ENCODE measurements at regions not wholly inside any gene's neighbourhood (a gene's known extent, or its start where the extent isn't known, plus 50 kb on each side); places are given as distances from the start of the nearest gene placed in this dataset.

DNA sequence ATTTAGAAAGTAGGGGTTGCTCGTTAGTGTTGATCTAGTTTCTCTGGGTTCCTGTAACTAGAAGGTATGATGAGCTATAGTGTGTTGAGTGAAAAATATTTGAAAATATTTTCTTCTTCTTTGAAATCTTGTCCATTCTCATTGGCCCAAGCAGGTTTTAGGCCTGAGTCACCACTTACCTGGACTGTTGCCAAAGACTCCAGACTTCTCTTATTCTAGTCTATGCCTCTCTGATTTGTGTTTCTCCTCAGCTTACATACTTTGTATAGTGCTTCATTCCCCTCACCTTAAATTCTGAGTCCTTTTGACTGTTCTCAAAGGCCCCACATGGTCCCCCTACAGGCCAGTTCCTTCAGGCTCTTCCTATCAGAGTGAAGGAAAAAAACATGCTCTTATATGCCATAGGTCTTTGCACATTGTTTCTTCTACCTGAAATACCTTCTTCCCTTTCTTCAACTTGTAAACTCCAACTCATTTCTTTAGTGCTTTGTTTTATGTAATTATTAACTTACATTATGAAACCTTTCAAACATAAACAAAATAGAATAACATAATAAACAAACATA, 258.2 kb downstream of the PPP1R2C start:
- DNase-seq (ENCODE audit: low read depth in 2 of 2) = no peak

DNA sequence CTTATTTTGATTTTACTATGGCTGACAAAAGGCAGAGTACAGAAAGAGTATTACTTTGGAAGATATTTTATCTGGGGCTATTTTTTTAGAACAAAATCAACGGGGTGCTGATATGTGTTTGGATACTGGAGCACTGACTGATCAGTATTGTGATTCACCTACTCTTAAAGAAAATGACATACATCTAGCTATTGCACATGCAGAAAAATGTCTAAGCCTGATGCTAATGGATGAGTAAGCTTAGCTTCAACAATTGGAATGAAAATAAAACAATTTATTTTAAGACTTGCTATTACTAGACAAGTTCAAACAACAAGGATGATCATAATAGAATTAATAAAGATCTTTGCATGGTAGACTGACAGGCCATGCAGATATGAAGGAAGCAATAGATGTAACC, 262.0 kb downstream of the PPP1R2C start:
- no peak for DNase-seq (ENCODE audit: low read depth in 2 of 2)

DNA sequence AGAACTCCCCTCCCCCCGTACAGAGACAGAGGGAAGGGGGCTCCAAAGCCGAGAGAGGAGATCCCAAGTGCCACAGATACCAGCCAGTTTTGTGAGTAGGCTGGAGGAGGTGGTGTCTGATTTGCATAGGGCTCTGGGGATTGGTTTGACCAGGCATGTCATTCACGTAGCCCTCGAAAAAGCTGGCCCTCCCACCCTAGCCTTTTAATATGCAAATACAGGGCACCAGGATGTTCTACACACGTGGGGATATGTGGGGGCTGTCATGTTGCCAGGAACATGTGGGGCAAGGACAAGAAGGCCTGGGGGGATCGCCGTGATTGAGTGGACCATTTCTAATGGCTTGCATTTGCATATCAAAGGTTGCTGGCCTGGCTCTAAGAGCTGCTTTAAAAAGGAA, 272.9 kb downstream of the PPP1R2C start:
- no peak for DNase-seq (ENCODE audit: low read depth in 2 of 2)

DNA sequence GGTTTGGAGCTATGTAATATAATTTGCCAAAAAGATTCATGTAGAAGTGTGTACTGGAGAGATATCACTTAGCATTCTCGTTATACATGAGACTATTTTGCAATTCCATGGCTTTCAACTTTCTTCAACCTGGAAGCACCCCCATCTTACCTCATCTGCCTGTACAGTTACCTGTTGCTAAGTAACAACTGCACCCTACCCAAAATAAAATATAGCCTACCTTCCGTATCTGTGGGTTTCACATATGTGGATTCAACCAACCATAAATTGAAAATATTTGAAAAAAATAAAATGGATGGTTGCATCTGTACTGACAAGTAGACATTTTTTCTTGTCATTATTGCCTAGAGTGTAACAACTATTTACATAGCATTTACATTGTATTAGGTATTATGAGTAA, 278.3 kb downstream of the PPP1R2C start:
- no peak for DNase-seq (ENCODE audit: low read depth in 2 of 2)

DNA sequence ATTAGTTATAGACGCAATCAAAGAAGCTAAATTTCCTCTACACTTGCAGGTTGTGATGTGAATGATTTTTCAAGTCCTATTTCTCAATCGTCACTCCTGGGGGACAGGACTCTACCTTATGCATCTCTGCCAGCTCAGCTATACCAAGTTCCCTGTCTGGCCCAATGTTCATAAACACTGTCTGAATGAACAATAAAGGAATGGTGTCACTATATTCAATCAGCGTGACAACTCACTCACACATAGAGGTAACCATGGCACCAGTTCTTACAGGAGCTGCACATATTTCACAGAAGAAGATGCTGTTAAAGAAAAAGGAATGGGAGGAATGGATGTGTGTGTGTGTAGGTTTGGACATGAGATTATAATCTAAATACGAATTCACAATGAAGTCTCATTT, 280.6 kb downstream of the PPP1R2C start:
- DNase-seq (ENCODE audit: low read depth in 2 of 2) = no peak

DNA sequence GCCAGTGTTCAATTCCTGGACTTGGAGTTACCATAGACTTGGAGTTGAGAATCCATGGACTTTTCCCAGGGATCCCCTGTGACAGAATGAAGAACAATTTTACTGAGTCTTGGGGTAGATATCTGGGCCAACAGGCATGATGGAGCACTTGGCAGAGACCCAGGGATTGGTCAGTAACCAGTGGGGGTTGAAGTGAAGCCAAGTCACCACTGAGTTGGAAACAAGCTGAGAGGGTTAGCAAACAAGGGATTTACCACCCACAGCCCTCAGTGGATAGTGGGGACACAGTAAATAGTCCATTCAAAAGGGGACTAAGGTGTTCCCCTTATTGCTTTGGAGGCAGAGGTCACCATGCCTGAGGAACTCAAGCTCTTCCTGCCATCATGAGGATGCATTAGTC, 281.7 kb downstream of the PPP1R2C start:
- no peak for DNase-seq (ENCODE audit: low read depth in 2 of 2)

DNA sequence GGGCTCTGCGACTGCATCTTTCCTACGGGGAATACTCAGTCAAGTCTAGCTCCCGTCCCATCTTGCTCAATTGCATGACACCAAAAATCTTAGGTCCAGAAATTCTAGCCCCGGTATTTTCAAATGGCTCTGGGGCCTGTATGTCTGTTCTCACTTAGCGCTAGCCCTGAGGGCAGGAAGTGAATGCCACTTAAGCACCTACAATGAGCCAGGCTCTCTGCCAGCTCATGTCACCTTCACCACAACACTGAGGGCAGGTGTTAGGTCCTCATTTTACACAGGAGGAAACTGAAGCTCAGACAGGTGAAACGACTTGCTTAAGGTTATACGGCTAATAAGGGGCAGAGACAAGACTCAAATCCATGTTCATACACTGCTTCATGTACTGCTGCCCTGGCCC, 282.8 kb downstream of the PPP1R2C start:
- no peak for DNase-seq (ENCODE audit: low read depth in 2 of 2)

DNA sequence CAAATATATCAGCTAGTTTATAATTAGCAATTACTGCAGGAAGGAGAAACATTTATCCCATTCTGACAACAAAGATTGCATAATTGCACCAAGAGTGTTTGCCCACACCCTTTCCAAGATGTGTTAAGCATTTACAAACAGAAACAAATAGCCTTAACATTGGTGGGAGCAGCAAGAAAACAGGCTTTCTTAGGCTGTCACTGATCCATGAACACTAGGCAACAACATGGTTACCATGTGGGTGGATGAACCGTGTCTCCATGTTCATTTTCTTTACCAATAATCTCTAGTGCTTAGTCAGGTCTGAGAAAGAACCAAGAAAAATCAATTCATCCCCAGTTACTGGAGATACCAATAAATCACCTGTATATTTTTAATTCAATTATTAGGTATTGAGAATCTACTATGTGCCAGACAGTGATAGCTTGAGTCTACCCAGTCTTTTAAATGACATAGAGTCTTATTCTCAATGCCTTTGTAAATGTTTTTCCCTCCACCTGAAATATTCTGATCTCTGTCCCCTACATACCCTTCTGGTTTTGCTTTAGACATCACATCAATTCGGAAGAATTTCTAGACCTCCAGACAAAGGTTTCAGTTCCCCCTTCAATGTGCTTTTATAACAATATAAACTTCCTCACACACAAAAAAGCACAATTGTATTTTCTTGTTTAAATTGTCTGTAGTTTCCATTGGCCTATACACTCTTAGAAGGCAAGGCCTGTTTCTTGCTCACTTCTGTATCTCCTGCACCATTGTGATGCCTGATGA, 286.6 kb downstream of the PPP1R2C start:
- DNase-seq (ENCODE audit: low read depth in 2 of 2) = no peak

DNA sequence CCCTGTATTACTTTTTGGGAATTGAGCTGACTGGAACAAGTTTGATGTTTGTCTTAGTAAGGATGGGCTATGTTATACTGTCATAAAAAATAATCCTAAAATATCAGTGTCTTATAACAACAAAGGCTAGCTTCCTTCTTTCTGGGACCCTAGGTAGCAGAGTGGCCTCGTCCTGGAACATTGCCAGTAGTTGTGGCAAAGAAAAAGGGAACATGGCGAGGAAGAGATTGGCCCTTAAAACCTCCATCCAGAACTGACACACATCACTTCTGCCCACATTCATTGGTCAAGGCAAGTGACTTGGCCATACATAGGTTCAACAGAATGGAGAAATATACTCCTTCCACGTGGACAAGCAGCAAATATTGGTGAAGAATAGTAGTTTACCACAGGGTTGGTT, 287.9 kb downstream of the PPP1R2C start:
- no peak for DNase-seq (ENCODE audit: low read depth in 2 of 2)

DNA sequence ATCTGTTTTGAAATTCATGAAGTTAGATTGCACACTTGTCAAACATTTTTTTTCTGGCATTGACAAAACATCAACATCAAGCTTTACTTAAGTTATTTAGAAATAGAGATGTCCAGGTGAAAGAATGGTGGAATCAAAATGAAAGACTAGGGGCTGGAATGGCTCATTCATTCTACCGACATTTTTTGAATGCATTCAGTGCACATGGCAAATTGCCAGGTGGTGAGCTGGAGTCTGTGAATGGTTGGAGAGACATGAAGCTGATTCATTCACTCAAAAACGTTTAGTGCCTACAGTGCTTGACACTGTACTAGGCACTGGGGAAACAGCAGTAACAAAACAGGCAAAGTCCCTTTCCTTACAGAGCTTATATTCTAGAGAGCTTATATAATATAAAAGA, 292.4 kb downstream of the PPP1R2C start:
- DNase-seq (ENCODE audit: low read depth in 2 of 2) = no peak

DNA sequence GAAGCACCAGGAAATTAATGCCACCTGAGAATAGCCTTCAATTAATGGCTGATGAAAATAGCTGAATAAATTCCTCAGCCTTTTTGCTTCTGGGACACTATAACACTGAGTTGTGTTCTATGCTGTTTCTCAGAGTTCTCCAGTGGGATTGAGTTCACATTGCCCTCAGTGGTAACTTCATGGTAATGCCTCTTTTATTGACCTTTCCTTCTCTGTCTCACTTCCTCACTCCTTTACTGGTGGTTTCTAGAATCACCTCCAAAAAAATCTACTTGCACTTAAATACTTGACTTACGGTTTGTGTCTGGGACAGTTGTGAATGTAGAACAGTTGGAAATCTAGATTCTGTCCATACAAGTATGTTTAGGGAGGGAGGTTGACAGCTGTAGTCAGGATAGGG, 293.7 kb downstream of the PPP1R2C start:
- no peak for DNase-seq (ENCODE audit: low read depth in 2 of 2)

DNA sequence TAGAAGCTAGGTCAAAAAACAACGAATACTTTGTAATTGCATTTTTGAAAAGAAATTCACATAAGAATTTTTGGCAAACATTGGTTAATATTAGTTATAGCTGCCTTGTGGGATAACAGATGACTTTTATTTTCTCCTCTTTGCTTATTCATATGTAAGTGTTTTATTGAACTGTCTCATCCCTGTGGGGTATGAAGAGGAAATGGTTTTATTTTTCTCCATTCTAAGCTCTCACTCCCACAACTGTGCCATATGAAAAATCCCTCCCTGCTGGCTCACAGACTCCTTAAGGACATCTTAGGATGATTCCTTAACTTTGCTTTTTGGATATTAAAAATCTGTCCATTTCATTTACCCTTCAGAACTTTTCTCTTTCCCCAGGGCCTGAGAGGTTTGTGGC, 300.6 kb downstream of the PPP1R2C start:
- DNase-seq (ENCODE audit: low read depth in 2 of 2) = no peak

DNA sequence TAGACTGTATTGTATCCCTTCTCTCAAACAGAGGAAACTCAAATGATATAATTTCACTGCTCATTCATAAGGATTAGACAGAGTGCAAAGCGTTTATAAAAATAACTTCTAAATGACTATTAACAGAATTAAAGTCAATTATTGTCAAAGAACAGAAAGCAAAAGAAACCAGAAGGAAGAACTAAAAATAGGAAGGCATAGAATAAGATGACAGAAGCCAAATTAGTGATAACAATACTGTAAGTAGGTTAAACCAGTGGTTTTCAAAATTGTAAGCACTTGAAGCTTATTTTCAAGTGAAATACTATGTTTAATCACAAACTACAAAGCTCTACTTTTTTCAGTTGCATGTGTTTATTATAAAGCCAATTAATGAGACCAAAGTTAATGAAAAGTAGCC, 305.2 kb downstream of the PPP1R2C start:
- no peak for DNase-seq (ENCODE audit: low read depth in 2 of 2)

DNA sequence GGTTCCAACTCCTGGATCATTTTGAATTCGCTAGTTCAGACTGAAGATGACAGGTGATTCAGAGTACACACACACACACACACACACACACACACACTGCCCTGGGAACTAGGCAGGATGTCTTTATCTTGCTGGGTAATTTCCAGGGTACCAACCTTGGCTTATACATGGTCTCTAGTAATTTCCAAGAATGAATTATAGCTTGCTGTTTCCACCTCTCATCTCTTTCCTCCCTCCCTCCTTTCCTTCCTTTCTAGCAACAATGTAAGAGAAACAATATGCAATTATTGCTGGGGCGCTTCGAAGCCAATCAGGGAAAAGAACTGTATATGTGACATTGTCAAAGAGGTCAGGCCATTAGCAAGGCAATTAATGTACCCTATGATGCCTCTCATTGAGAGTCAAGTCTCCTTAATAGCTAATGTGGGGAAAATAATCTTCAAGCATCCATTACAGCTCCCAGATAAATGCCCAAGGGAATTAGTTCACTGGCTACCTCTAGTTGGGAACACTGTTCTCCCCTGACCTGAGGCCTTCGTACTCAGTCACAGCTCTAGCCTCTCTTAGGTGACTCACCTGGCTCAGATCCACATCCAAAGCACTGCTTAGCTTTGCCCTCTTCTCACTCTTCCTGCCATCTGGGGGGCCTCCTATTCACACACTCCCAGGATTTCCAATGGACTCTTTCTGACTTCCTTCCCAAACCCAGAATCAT, 311.5 kb downstream of the PPP1R2C start:
- DNase-seq (ENCODE audit: low read depth in 2 of 2) = no peak

DNA sequence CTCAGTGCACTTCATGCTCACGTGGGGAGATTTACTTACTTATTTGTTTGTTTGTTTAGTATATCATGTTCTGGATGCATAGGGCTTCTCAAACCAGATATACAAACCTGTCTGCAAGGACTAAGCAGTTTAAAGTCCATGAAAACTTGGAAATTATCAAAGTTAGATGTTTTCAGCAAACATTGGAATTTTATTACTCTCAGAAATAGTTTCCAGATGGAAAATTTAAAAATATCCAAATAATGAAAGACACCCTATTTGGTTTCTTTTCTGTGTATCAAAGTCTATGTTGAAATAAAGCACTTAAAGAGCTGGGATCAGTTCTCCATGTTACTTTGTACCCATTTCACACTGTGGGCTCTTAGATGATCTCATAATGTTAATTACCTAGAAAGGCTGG, 312.1 kb downstream of the PPP1R2C start:
- no peak for DNase-seq (ENCODE audit: low read depth in 2 of 2)

DNA sequence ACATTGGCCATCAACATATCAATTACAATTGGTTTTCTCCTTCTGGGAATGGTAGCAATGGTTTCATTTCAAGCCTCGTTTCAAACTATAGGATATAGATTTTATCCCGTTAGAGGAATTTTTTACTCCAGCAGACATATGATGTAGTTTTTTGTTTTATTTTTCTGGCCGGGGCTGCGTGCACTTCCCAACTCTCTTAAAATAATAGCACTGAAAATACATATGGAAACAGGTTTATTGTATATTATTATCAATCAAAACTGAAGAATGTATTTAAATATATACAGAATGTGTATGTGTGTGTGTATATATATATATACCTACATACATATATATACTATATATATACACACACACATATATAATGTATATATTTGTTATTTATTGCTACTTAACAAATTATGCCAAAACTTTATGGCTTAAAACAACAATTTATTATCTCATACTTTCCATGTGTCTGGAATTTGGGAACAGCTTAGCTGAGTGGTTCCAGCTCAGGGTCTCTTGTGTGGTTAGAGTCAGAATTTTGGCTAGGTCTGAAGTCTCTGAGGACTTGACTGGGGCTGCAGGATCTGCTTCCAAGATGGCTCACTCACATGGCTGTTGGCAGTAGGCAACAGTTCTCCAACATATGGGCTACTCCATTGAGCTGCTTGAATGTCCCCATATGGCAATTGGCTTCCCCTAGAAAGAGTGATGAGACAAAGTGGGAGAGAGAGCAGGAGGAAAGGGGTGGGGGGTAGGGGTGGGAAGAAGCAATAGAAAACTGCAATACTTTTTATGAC, 314.1 kb downstream of the PPP1R2C start:
- DNase-seq (ENCODE audit: low read depth in 2 of 2) = no peak

DNA sequence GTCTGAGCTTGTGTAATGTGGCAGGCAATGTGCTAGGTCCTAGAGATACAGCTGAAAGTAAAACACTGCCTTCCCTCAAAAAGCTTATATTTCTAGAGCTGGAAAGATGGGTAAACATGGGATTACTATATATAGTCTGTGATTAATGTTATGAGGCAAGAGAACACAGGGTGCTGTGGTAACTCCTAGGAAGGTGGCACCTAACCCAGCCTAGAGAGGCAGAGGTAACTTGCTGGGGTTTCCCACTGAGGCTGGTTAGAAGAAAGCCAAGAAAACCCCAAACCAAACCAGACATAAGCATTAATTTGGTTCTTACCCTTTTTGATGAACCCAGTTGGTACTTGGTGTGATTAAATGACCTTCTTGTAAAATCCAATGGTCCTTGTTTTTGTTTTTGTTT, 315.0 kb downstream of the PPP1R2C start:
- DNase-seq (ENCODE audit: low read depth in 2 of 2) = no peak

DNA sequence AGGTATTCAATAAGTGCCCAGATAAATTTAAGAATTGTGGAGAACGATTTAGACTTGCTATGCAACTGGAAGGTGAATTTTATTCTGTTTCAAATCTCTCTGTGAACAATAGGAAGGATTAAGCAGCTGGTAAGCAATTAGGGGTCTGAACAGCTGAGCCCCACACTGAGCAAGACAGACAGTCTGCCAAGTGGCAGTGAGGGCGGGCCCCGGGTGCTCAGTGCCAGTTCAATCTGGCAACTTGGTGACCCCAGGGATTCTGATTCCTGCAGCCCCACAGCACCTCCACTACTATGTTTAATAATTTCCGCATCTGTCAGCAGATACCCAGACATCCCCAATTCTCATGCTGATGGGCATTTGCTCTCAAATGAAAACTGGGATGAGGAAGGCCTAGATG, 317.3 kb downstream of the PPP1R2C start:
- DNase-seq (ENCODE audit: low read depth in 2 of 2) = no peak

DNA sequence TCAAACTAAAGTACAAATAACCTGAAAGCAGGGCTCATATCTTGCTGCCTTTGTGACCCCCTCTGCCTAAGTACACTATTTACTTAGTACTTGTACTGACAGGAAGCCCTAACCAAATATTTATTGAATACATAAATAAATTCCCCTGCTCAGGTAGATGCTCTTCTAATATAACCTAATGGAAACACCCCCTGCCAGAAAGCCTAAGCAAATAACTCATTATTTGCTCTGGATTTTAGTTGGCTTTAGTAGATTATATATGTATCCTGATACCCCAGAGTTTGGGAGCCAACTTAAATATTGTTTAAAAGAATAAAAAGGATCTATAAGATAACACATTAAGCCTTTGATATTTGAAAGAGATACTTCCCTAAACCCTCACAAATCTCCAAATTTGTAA, 318.2 kb downstream of the PPP1R2C start:
- DNase-seq (ENCODE audit: low read depth in 2 of 2) = no peak

DNA sequence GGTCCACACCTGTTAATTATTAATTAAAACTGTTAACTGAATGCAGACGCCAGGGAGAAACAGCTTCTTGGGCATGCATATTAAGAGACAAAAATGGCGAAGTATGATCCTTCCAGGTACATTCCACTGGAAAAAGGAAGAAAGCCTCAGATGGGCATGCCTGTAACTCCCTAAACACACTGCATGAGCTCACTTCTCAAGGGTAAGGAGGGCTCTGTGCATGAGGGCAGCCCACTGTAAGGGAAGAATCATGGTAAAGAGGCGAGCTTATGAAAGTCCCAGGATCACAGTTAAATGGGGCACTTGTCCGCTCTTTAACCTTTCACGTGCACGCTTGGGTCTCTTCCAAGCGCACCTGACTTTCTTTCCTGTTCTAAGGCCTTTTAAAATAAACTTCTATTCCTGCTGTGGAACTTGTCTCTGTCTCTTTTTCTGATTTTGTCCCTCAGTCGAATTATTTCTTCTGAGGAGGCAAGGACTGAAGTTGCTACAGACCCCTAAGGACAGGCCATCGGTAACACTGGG, 321.7 kb downstream of the PPP1R2C start:
- no peak for DNase-seq (ENCODE audit: low read depth in 2 of 2)

DNA sequence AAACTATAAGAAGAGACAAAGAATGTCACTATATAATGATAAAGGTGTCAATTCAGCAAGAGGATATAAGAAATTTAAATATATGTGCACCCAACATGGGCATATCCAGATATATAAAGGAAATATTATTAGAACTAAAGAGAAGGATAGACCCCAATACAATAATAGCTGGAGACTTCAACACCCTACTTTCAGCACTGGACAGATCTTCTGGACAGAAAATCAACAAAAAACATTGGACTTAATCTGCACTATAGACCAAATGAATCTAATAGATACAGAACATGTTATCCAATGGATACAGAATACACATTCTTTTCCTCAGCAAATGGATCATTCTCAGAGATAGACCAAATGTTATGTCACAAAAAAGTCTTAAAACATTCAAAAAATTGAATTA, 327.7 kb downstream of the PPP1R2C start:
- no peak for DNase-seq (ENCODE audit: low read depth in 2 of 2)

DNA sequence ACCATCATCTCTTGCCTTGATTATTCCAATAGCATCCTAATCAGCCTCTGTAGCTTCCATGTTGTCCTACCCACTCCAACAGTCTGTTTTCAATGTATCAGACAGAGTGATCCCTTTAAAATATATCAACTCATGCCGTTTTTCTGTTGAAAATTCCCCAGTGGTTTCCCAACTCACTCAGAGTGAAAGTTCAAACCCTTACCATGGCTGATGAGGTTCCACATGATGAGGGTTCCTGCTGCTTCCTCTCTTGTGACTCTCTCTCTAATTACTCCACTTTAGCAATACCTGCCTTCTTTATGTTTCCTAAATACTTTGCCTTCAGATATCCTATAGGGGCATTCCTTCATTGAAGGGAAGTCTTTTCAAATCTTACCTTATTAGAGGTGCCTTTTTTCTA, 334.7 kb downstream of the PPP1R2C start:
- DNase-seq (ENCODE audit: low read depth in 2 of 2) = no peak

Data from stimulated activated CD4-positive, alpha-beta T cell treated with anti-CD3 and anti-CD28 coated beads, Interleukin-4, amount 100 ng/mL, for 48 hours (primary cell).